ENCODE measurements at regions not wholly inside any gene's neighbourhood (a gene's known extent, or its start where the extent isn't known, plus 50 kb on each side); places are given as distances from the start of the nearest gene placed in this dataset.

GRCh38 chr1:239436286-239436685 is 49.9 kb downstream of the CHRM3 start:
- no peak for DNase-seq (ENCODE audit: low read depth, low spot score)

- DNase-seq (ENCODE audit: low read depth, low spot score) = no peak
These were observed 51.5 kb downstream of the CHRM3 start for GRCh38 chr1:239437822-239438221.

GRCh38 chr1:239438891-239439290 is 52.5 kb downstream of the CHRM3 start:
- DNase-seq (ENCODE audit: low read depth, low spot score) = no peak

GRCh38 chr1:239443361-239443760 is 57.0 kb downstream of the CHRM3 start:
- DNase-seq (ENCODE audit: low read depth, low spot score) = no peak

GRCh38 chr1:239446611-239447010 is 60.2 kb downstream of the CHRM3 start:
- no peak for DNase-seq (ENCODE audit: low read depth, low spot score)

- no peak for DNase-seq (ENCODE audit: low read depth, low spot score)
These were observed 62.5 kb downstream of the CHRM3 start for GRCh38 chr1:239448911-239449310.

- DNase-seq (ENCODE audit: low read depth, low spot score) = no peak
These were observed 69.4 kb downstream of the CHRM3 start for GRCh38 chr1:239455743-239456142.

- DNase-seq (ENCODE audit: low read depth, low spot score) = no peak
These were observed 70.4 kb downstream of the CHRM3 start for GRCh38 chr1:239456788-239457187.

- no peak for DNase-seq (ENCODE audit: low read depth, low spot score)
These were observed 71.2 kb downstream of the CHRM3 start for GRCh38 chr1:239457491-239458143.

GRCh38 chr1:239458144-239458500 is 71.8 kb downstream of the CHRM3 start:
- no peak for DNase-seq (ENCODE audit: low read depth, low spot score)

GRCh38 chr1:239467730-239468129 is 81.4 kb downstream of the CHRM3 start:
- DNase-seq (ENCODE audit: low read depth, low spot score) = no peak

- DNase-seq (ENCODE audit: low read depth, low spot score) = no peak
These were observed 91.7 kb downstream of the CHRM3 start for GRCh38 chr1:239478069-239478468.

GRCh38 chr1:239483391-239483790 is 97.0 kb downstream of the CHRM3 start:
- no peak for DNase-seq (ENCODE audit: low read depth, low spot score)

GRCh38 chr1:239493811-239494414 is 107.5 kb downstream of the CHRM3 start:
- no peak for DNase-seq (ENCODE audit: low read depth, low spot score)

- DNase-seq (ENCODE audit: low read depth, low spot score) = no peak
These were observed 118.7 kb downstream of the CHRM3 start for GRCh38 chr1:239505094-239505493.

- no peak for DNase-seq (ENCODE audit: low read depth, low spot score)
These were observed 121.5 kb downstream of the CHRM3 start for GRCh38 chr1:239507826-239508225.

GRCh38 chr1:239511875-239512274 is 125.5 kb downstream of the CHRM3 start:
- no peak for DNase-seq (ENCODE audit: low read depth, low spot score)

GRCh38 chr1:239516579-239516978 is 130.2 kb downstream of the CHRM3 start:
- no peak for DNase-seq (ENCODE audit: low read depth, low spot score)

GRCh38 chr1:239526391-239526790 is 140.0 kb downstream of the CHRM3 start:
- no peak for DNase-seq (ENCODE audit: low read depth, low spot score)

- no peak for DNase-seq (ENCODE audit: low read depth, low spot score)
These were observed 140.8 kb downstream of the CHRM3 start for GRCh38 chr1:239527051-239527693.

- no peak for DNase-seq (ENCODE audit: low read depth, low spot score)
These were observed 149.9 kb downstream of the CHRM3 start for GRCh38 chr1:239536165-239536849.

- no peak for DNase-seq (ENCODE audit: low read depth, low spot score)
These were observed 151.4 kb downstream of the CHRM3 start for GRCh38 chr1:239537795-239538194.
